Ovary (tissue), 7 donors: ENCODE measurements at regions not wholly inside any gene's neighbourhood (a gene's known extent, or its start where the extent isn't known, plus 50 kb on each side); places are given as distances from the start of the nearest gene placed in this dataset.

Source experiments
- DNase-seq, 5 donors: peaks; one replicate each; pipeline ENCODE4 v3.0.0-alpha.2; 2019 to 2020
- H3K27ac ChIP-seq, 2 donors: fragments of 200-600 bp; one replicate each; pipeline versions ENCODE4 v1.5.1 to v1.8.0; 2019 to 2022
- H3K27me3 ChIP-seq: fragments of 200-600 bp; one replicate; pipeline ENCODE4 v1.8.0; 2022
- H3K36me3 ChIP-seq: fragments of 200-600 bp; sonication (generic); one replicate; pipeline ENCODE4 v1.5.1; 2019
- H3K4me1 ChIP-seq: one replicate; pipeline ENCODE4 v1.8.1; 2013; ENCODE audit warnings: mild to moderate bottlenecking, moderate library complexity; ENCODE audit not compliant: insufficient read depth
- H3K4me3 ChIP-seq: fragments of 200-600 bp; sonication (generic); one replicate; pipeline ENCODE4 v1.5.1; 2017
- H3K9me3 ChIP-seq, 2 donors: fragments of 200-600 bp in 1 of 2; sonication (generic) in 1 of 2; one replicate each; pipeline versions ENCODE4 v1.5.1 to v1.8.1; 2013 to 2019; ENCODE audit warnings: mild to moderate bottlenecking in 1 of 2, moderate library complexity in 1 of 2
- EP300 ChIP-seq: sonication (generic); formaldehyde crosslinking; IDR thresholded peaks from one replicate; pipeline ENCODE4 v1.6.1; 2017; ENCODE audit warnings: antibody characterized with exemption
- POLR2A ChIP-seq: fragments of 450-650 bp; IDR thresholded peaks from one replicate; pipeline ENCODE4 v1.6.1; 2017; ENCODE audit warnings: antibody characterized with exemption, mild to moderate bottlenecking, moderate library complexity
- WGBS, 3 donors: extraction: QIAGEN DNeasy Blood & Tissue Kit in 1 of 3; methylation state at CpG; one replicate each; pipeline versions ENCODE4 v1.1.5 to v1.1.7; 2013 to 2017; 5-methylcytosine and 5-hydroxymethylcytosine counted together
- intact Hi-C, 4 donors: fragments of 100-400 bp; cut with DNase I; formaldehyde crosslinking; loops; one replicate each; pipeline versions ENCODE4 v1.11.0 to v1.15.1; 2022 to 2023
- TF ChIP-seq, protein P1 (sequence below), 3 donors: fragments of 450-650 bp in 2 of 3; fragments of 200-600 bp in 1 of 3; IDR thresholded peaks; one replicate each; pipeline versions ENCODE4 v1.5.1 to v1.8.0; 2016 to 2022; ENCODE audit warnings: antibody characterized with exemption in 3 of 3, mild to moderate bottlenecking in 1 of 3
- donor health status: DM: no; HTN: no; CAD: no; lungs with moderate emphysema.
- donor health status: DM: no; HTN: no; CAD: no.
- donor health status: Bipolar disorder and iron deficiency.
- donor health status: DM: no; HTN: no; CAD: no.
- donor health status: DM: yes; HTN: yes; CAD: no.

- intact Hi-C loops, result loop anchor here in 1 of 4 donors (10.0 kb wide), 1 partner anchor 1300 kb away; no protein-coding TSS in a partner anchor
- TF ChIP-seq, protein P1, sequence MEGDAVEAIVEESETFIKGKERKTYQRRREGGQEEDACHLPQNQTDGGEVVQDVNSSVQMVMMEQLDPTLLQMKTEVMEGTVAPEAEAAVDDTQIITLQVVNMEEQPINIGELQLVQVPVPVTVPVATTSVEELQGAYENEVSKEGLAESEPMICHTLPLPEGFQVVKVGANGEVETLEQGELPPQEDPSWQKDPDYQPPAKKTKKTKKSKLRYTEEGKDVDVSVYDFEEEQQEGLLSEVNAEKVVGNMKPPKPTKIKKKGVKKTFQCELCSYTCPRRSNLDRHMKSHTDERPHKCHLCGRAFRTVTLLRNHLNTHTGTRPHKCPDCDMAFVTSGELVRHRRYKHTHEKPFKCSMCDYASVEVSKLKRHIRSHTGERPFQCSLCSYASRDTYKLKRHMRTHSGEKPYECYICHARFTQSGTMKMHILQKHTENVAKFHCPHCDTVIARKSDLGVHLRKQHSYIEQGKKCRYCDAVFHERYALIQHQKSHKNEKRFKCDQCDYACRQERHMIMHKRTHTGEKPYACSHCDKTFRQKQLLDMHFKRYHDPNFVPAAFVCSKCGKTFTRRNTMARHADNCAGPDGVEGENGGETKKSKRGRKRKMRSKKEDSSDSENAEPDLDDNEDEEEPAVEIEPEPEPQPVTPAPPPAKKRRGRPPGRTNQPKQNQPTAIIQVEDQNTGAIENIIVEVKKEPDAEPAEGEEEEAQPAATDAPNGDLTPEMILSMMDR (IDR thresholded peaks at IDR 0.05), result peak; percentile 33 to 54 (median 39)
- no peak for TF ChIP-seq EP300
- 30 to 33% (median 32%) methylated on average over 9 of the region's 9 CpGs for WGBS, 3 donors
These were observed 276.1 kb upstream of the NCKAP5 start for GRCh38 chr2:133844214-133844892.

DNA sequence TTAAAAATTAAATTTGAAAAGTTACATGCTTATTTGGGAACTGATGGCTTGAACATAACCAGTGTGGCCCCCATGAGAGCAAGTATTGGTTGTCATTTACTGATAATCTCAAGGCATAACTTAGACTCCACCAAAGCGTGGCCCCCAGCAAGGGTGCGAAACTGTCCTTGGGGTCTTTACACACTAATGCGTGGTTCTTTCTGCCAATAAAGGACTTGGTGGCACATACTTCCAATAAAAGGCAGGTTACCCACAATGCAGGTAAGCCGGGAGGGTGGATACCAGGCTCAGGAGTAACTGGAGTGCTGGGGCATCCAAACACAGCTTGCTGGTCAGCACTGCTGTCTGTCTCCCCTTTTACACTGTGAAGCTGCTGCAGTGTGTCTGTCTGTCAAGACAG is 278.2 kb upstream of the NCKAP5 start:
- no peaks in the 10 kb centered on the region for H3K9me3 ChIP-seq
- no peaks in the 10 kb centered on the region for H3K4me1 ChIP-seq
- DNase-seq, result no peak
- no peak overlapping the region for H3K4me3 ChIP-seq
- no peak for TF ChIP-seq POLR2A
- TF ChIP-seq, protein P1 (IDR thresholded peaks at IDR 0.05), result no peak
- no peak for TF ChIP-seq EP300
- no peaks in the 10 kb centered on the region for H3K36me3 ChIP-seq
- intact Hi-C loops, result loop anchor here in 1 of 4 donors (10.0 kb wide), 1 partner anchor 1302 kb away; no protein-coding TSS in a partner anchor
- H3K27ac ChIP-seq, result no peak overlapping the region
- H3K27me3 ChIP-seq, result no peaks in the 10 kb centered on the region
- WGBS, 3 donors, result 86 to 88% (median 87%) methylated on average over 4 of the region's 4 CpGs

More at GRCh38 chr2:133844214-133844892, 276.1 kb upstream of the NCKAP5 start:
- peak; percentile 15 to 61 (median 59) for DNase-seq
- Histone ChIP-seq H3K4me1 (no peaks in the 10 kb centered on the region), H3K9me3 (no peaks in the 10 kb centered on the region), H3K36me3 (no peaks in the 10 kb centered on the region), H3K27me3 (no peaks in the 10 kb centered on the region), H3K4me3 (no peak overlapping the region), H3K27ac (no peak overlapping the region)

DNA sequence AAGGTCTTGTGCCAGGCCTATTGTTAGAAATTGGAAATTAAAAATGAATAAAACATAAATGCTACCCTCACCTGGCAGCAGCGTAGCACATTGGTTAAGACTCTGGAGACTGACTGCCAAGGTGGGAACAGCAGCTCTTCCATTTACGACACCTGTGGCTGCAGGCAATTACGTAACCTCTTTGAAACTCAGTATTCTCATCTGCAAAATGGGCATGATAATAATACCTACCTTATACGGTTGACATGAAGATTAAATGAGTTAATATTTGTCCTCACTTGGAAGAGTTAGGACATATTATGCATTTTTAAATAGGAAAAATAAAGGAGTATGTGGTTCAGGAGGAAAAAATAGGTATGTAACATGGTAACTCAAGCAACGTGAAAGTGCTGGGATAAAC is 279.3 kb upstream of the NCKAP5 start:
- H3K27ac ChIP-seq, result no peak overlapping the region
- H3K27me3 ChIP-seq, result no peaks in the 10 kb centered on the region
- no peaks in the 10 kb centered on the region for H3K4me1 ChIP-seq
- WGBS, 3 donors, result 88 to 92% (median 90%) methylated on average over 5 of the region's 5 CpGs
- intact Hi-C loops, result loop anchor here in 1 of 4 donors (10.0 kb wide), 1 partner anchor 1303 kb away; no protein-coding TSS in a partner anchor
- H3K4me3 ChIP-seq, result no peak overlapping the region
- no peaks in the 10 kb centered on the region for H3K36me3 ChIP-seq
- DNase-seq, result no peak
- TF ChIP-seq EP300 (no peak), POLR2A (no peak)
- TF ChIP-seq, protein P1 (IDR thresholded peaks at IDR 0.05), result no peak
- H3K9me3 ChIP-seq, result no peaks in the 10 kb centered on the region

DNA sequence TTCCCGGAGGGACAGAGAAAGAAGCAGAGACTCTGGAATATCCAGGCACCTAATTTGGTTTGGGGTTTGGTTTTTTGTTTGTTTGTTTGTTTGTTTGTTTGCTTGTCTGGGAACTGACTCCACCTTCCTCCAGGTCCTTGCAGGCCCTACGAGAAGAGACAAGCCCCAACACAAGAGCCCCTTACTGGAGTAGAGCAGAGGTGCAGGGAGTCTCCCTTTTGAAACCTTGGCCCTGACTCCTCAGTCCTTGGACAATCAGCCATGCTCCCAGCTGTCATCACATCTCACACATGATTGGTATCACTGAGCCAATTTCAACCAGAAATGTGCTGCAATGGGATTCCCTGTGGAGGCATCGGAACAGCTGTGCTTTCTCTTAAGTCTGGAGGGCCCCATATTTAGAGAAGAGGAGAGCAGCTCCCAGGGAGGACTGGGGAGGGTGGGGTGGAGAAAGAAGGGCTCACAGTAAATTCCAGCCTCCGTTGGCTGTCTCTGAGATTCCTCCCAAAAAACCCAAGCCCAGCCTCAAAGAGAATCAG is 279.9 kb upstream of the NCKAP5 start:
- no peak overlapping the region for H3K4me3 ChIP-seq
- no peaks in the 10 kb centered on the region for H3K36me3 ChIP-seq
- no peak for DNase-seq
- intact Hi-C loops, result loop anchor here in 1 of 4 donors (10.0 kb wide), 1 partner anchor 1303 kb away; no protein-coding TSS in a partner anchor
- no peak overlapping the region for H3K27ac ChIP-seq
- 47 to 72% (median 65%) methylated on average over 4 of the region's 4 CpGs for WGBS, 3 donors
- H3K4me1 ChIP-seq, result no peaks in the 10 kb centered on the region
- no peaks in the 10 kb centered on the region for H3K27me3 ChIP-seq
- H3K9me3 ChIP-seq, result peaks cover 0 to 2% of the 10 kb centered on the region in 2 donors
- TF ChIP-seq, protein P1 (IDR thresholded peaks at IDR 0.05), result no peak
- TF ChIP-seq POLR2A, result no peak
